Uterus (tissue), 3 donors: ENCODE measurements at regions not wholly inside any gene's neighbourhood (a gene's known extent, or its start where the extent isn't known, plus 50 kb on each side); places are given as distances from the start of the nearest gene placed in this dataset.

Experiments
- DNase-seq, 2 donors: peaks; one replicate each; pipeline ENCODE4 v3.0.0-alpha.2; 2019 to 2020
- H3K27ac ChIP-seq, 2 donors: fragments of 200-600 bp; sonication (generic); 1 replicate in 1 of 2; 2 replicates in 1 of 2; pipeline ENCODE4 v1.5.1; 2016 to 2018
- H3K27me3 ChIP-seq, 2 donors: fragments of 200-600 bp; sonication (generic); one replicate each; pipeline ENCODE4 v1.5.1; 2018 to 2019; ENCODE audit warnings: control low read depth in 1 of 2
- H3K36me3 ChIP-seq, 2 donors: fragments of 200-600 bp; sonication (generic); one replicate each; pipeline ENCODE4 v1.5.1; 2019; ENCODE audit warnings: control low read depth in 1 of 2
- H3K4me1 ChIP-seq, 2 donors: fragments of 200-600 bp; sonication (generic); one replicate each; pipeline ENCODE4 v1.5.1; 2018 to 2019; ENCODE audit warnings: control low read depth in 1 of 2
- H3K4me3 ChIP-seq, 2 donors: fragments of 200-600 bp; sonication (generic); 1 replicate in 1 of 2; 2 replicates in 1 of 2; pipeline ENCODE4 v1.5.1; 2018 to 2019; ENCODE audit warnings: mild to moderate bottlenecking in 1 of 2
- H3K9me3 ChIP-seq, 2 donors: fragments of 200-600 bp; sonication (generic); one replicate each; pipeline ENCODE4 v1.5.1; 2019; ENCODE audit warnings: control low read depth in 1 of 2
- POLR2A ChIP-seq, 2 donors: fragments of 450-650 bp; IDR thresholded peaks; one replicate each; pipeline ENCODE4 v1.6.1; 2016; ENCODE audit warnings: antibody characterized with exemption in 2 of 2, mild to moderate bottlenecking in 1 of 2, moderate library complexity in 1 of 2
- intact Hi-C: fragments of 100-400 bp; cut with DNase I; formaldehyde crosslinking; loops from one replicate; pipeline ENCODE4 v1.15.1; 2023; ENCODE audit warnings: low total_unique reads
- TF ChIP-seq, protein P1 (sequence below), 4 experiments: fragments of 200-600 bp in 2 of 4; fragments of 450-650 bp in 2 of 4; sonication (generic) in 2 of 4; IDR thresholded peaks; one replicate each; pipeline ENCODE4 v1.5.1; 2016 to 2019; ENCODE audit warnings: antibody characterized with exemption in 4 of 4, mild to moderate bottlenecking in 2 of 4, moderate library complexity in 1 of 4
- donor health status: DM: yes; HTN: yes; CAD: no.

DNA sequence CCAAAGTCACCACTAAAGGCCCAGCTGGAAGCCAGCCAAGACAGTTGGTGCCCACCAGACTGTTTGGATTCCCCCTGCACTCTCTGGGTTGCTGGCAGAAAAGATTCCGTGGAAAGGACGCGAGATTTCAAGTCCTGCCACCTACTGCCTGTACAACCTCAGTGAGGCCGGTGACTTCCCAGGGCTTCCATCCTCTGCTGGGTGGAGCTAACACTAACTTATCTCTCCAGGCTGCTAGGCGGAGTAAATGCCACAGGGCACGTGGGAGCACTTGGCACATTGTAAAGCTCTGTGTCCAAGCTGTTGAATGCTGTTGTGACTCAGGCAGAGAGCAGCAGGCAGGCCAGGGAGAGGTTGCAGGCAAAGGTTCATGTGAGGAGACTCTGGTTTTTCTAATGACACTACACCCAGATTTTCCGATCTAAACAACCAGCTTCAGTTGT lies 50.9 kb upstream of the CDON start:
- Histone ChIP-seq H3K4me1 (peaks cover 8 to 23% of the 10 kb centered on the region in 2 donors), H3K27ac (peak overlapping the region; percentile 68 to 71), H3K27me3 (no peaks in the 10 kb centered on the region), H3K4me3 (no peak overlapping the region), H3K9me3 (no peaks in the 10 kb centered on the region), H3K36me3 (no peaks in the 10 kb centered on the region)
- TF ChIP-seq POLR2A (IDR thresholded peaks at IDR 0.05): no peak
- TF ChIP-seq, protein P1, sequence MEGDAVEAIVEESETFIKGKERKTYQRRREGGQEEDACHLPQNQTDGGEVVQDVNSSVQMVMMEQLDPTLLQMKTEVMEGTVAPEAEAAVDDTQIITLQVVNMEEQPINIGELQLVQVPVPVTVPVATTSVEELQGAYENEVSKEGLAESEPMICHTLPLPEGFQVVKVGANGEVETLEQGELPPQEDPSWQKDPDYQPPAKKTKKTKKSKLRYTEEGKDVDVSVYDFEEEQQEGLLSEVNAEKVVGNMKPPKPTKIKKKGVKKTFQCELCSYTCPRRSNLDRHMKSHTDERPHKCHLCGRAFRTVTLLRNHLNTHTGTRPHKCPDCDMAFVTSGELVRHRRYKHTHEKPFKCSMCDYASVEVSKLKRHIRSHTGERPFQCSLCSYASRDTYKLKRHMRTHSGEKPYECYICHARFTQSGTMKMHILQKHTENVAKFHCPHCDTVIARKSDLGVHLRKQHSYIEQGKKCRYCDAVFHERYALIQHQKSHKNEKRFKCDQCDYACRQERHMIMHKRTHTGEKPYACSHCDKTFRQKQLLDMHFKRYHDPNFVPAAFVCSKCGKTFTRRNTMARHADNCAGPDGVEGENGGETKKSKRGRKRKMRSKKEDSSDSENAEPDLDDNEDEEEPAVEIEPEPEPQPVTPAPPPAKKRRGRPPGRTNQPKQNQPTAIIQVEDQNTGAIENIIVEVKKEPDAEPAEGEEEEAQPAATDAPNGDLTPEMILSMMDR (IDR thresholded peaks at IDR 0.05): no peak
- intact Hi-C loops: no loop called here
- peak; percentile 88 to 91 for DNase-seq

DNA sequence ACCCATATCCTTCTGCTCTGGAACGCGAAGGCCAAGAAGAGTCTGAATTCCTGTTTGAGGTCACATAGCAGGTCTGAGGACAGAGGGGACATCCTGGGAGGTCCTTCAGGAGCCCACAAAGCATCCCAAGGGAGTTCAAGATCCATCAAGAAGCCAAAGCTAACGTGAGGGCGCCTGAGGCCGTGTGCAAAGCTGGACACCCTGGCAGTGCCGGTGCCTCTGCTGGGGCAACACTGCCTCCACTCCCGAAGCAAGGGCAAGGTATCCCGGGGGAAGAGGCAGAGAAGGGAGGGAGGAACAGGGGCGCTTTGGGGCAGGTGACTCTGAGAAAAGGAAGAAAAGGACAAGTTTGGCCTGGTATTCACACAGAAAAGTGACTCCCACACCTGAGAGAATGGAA lies 50.3 kb upstream of the CDON start:
- TF ChIP-seq, protein P1 (IDR thresholded peaks at IDR 0.05): no peak
- TF ChIP-seq POLR2A (IDR thresholded peaks at IDR 0.05): no peak
- no peaks in the 10 kb centered on the region for H3K9me3 ChIP-seq
- H3K4me1 ChIP-seq: peaks cover 8 to 23% of the 10 kb centered on the region in 2 donors
- no peaks in the 10 kb centered on the region for H3K36me3 ChIP-seq
- DNase-seq: peak in 1 of 2 donors; percentile 20
- intact Hi-C loops: no loop called here
- no peaks in the 10 kb centered on the region for H3K27me3 ChIP-seq
- peak overlapping the region; percentile 68 to 71 for H3K27ac ChIP-seq
- H3K4me3 ChIP-seq: no peak overlapping the region

DNA sequence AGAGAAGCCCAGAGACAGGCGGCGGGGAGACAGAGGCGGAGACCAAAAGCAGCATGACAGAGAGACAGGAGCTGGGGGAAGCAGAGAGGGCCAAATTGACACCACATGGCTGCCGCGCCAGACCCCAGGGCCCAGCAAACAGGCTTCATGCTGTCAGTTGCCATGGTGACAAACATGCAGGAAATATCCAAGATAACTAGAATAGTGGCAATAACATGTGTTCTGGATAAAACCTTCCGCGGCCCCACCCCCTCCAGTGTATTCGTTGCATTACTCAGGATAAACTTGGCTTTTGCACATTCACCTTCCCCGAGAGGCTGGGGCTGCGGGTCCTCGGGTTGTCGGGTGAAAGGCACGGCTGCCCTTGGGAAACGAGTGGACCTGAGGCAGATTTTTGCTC lies 49.9 kb upstream of the CDON start:
- intact Hi-C loops: no loop called here
- peak overlapping the region in 1 of 2 donors; percentile 71 for H3K27ac ChIP-seq

More for the DNA sequence above, 49.9 kb upstream of the CDON start:
- DNase-seq: peak in 1 of 2 donors; percentile 57
- H3K4me1 ChIP-seq: peaks cover 8 to 23% of the 10 kb centered on the region in 2 donors
- H3K27me3 ChIP-seq: no peaks in the 10 kb centered on the region
- H3K4me3 ChIP-seq: no peak overlapping the region
- H3K36me3 ChIP-seq: no peaks in the 10 kb centered on the region
- no peaks in the 10 kb centered on the region for H3K9me3 ChIP-seq
- no peak for TF ChIP-seq POLR2A (IDR thresholded peaks at IDR 0.05)
- TF ChIP-seq, protein P1 (IDR thresholded peaks at IDR 0.05): no peak
